C1 segment of cervical spinal cord (tissue), 14 donors: ENCODE measurements at regions not wholly inside any gene's neighbourhood (a gene's known extent, or its start where the extent isn't known, plus 50 kb on each side); places are given as distances from the start of the nearest gene placed in this dataset.

ENCODE experiments used
- DNase-seq, 14 donors: peaks; one replicate each; lab custom pipeline; 2025; lab: John Stamatoyannopoulos, UW

GRCh38 chr11:8323161-8323935 is 59.7 kb upstream of the LMO1 start:
- no peak for DNase-seq

DNA sequence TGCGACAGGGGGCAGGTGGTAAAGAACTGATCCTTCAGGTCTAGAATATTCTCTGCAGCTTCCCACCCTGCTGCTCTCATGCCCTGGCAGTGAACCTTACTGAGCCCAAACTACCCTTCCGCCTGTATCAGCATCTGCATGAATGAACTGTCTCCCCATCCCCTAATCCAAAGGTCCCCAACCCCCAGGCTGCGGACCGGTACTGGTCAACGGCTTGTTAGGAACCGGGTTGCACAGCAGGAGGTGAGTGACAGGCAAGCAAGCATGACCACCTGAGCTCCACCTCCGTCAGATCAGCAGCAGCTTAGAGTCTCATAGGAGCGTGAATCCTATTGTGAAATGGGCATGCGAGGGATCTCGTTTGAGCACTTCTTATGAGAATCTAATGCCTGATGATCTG is 58.2 kb upstream of the LMO1 start:
- no peak for DNase-seq

DNA sequence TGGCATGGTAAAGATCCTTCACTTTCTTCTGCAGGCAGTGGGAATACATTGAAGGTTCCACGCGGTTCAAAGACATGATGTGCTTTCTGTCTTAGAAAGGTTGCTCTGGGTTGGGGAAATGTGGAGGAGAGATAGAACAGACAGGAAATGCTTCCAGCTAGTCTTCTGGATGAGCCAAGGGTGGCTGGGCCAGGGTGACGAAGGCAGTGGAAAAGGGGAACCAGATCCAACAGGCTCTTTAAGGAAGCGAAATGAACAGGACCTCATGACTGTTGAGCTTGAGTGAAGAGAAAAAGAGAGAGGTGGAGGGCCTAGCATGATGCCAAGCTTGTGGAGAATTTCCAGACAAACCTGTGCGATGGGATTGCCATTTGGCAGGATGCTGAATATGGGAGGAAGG is 56.4 kb upstream of the LMO1 start:
- DNase-seq: no peak

DNA sequence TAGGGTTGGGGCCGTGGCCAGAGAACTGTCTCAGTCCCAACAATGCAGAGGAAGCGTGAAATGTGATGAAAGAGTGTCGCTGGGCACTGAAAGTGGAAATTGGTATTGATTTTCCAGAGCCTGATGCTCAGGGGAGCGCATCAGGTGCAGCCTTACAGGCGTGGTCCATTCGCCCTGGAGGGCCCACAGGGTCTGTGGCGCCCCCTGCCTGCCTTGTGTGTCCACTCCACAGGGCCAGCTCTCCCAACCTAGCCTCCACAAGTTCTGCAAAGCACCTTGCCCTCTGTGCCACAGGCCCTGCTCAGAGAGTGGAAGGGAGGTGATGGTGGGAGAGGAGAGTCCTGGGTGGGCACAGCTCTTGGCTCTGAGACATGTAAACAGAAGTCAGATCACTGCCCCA is 54.9 kb upstream of the LMO1 start:
- no peak for DNase-seq

- DNase-seq: no peak
Observed at GRCh38 chr11:8317159-8317558, 53.5 kb upstream of the LMO1 start.

GRCh38 chr11:8315954-8316353 is 52.3 kb upstream of the LMO1 start:
- no peak for DNase-seq

DNA sequence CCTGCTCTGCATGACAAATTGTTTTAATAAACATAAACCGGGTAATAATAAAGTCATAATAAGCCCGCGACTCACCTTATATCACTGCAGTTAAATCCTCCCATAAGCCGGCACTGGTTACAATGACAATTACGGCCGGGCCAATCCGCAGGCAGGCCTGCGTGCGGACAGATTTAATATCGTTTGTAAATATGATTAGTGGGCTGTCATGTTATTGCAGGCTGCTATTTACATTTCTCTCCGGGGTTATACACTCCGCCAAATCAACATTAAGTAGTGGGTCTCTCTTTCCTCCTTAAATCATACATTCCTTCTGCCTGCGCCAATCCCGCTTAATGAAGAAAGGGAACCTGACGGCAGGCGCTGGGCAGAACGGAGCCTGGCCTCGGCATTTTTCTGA is 51.8 kb upstream of the LMO1 start:
- DNase-seq: no peak

- DNase-seq: no peak
Observed at GRCh38 chr11:8314916-8315315, 51.2 kb upstream of the LMO1 start.

GRCh38 chr11:8313504-8314090 is 49.9 kb upstream of the LMO1 start:
- DNase-seq: no peak
